Activated T-helper 1 cell treated with anti-CD3 and anti-CD28 coated beads, Interleukin-12 subunit alpha, Interleukin-12 subunit beta, Interleukin-2, Interleukin-4 antibody, amounts not matched to agents 30 ng/mL and 10 ng/mL and 1 ng/mL, durations not matched to agents 14 hours and 24 hours and 36 hours (primary cell): ENCODE measurements at regions not wholly inside any gene's neighbourhood (a gene's known extent, or its start where the extent isn't known, plus 50 kb on each side); places are given as distances from the start of the nearest gene placed in this dataset.
"Not testable (repeated sequence)": the region's sequence is repeated elsewhere in the genome, so short reads cannot be mapped to it uniquely, and the experiment has no call there.

Experiments used
- DNase-seq: peaks from one replicate; pipeline ENCODE4 v3.0.0; 2021; ENCODE audit warnings: low spot score
- H3K27ac Mint-ChIP-seq: one replicate; pipeline ENCODE4 v1.8.0; 2021; ENCODE audit warnings: mild to moderate bottlenecking, mixed read lengths
- H3K27me3 Mint-ChIP-seq: one replicate; pipeline ENCODE4 v1.8.0; 2022; ENCODE audit warnings: mild to moderate bottlenecking, moderate library complexity, mixed read lengths; ENCODE audit not compliant: insufficient read depth
- H3K36me3 Mint-ChIP-seq: one replicate; pipeline ENCODE4 v1.8.0; 2021; ENCODE audit warnings: low read depth, mixed read lengths
- H3K4me1 Mint-ChIP-seq: one replicate; pipeline ENCODE4 v1.8.0; 2021; ENCODE audit warnings: low read depth, mixed read lengths
- H3K4me3 Mint-ChIP-seq: one replicate; pipeline ENCODE4 v1.8.0; 2021; ENCODE audit warnings: mild to moderate bottlenecking, moderate library complexity, mixed read lengths
- H3K9me3 Mint-ChIP-seq: one replicate; pipeline ENCODE4 v1.8.0; 2021; ENCODE audit warnings: mixed read lengths
- intact Hi-C: fragments of 100-400 bp; cut with micrococcal nuclease; formaldehyde crosslinking; loops from one replicate; pipeline ENCODE4 v1.15.1; 2024

GRCh38 chr17:20668868-20669267 lies 89.3 kb downstream of the CDRT15L2 start:
- intact Hi-C loops: not testable (repeated sequence)

GRCh38 chr17:20670506-20670905 lies 91.0 kb downstream of the CDRT15L2 start:
- intact Hi-C loops, H3K27ac Mint-ChIP-seq, H3K4me3 Mint-ChIP-seq, H3K36me3 Mint-ChIP-seq, H3K9me3 Mint-ChIP-seq, H3K4me1 Mint-ChIP-seq, H3K27me3 Mint-ChIP-seq, DNase-seq: not testable (repeated sequence)

More at GRCh38 chr17:20668868-20669267, 89.3 kb downstream of the CDRT15L2 start:
- H3K4me1 Mint-ChIP-seq, H3K36me3 Mint-ChIP-seq, H3K27me3 Mint-ChIP-seq, DNase-seq, H3K4me3 Mint-ChIP-seq, H3K27ac Mint-ChIP-seq, H3K9me3 Mint-ChIP-seq: not testable (repeated sequence)

GRCh38 chr17:20674374-20674773 lies 94.8 kb downstream of the CDRT15L2 start:
- H3K9me3 Mint-ChIP-seq, H3K36me3 Mint-ChIP-seq, H3K27me3 Mint-ChIP-seq, H3K4me3 Mint-ChIP-seq, DNase-seq, H3K27ac Mint-ChIP-seq, H3K4me1 Mint-ChIP-seq, intact Hi-C loops: not testable (repeated sequence)

GRCh38 chr17:20675707-20676106 lies 96.2 kb downstream of the CDRT15L2 start:
- H3K36me3 Mint-ChIP-seq, H3K27me3 Mint-ChIP-seq, intact Hi-C loops, H3K9me3 Mint-ChIP-seq, H3K27ac Mint-ChIP-seq, H3K4me3 Mint-ChIP-seq, H3K4me1 Mint-ChIP-seq, DNase-seq: not testable (repeated sequence)

- intact Hi-C loops, H3K4me3 Mint-ChIP-seq, H3K36me3 Mint-ChIP-seq, H3K9me3 Mint-ChIP-seq, H3K27me3 Mint-ChIP-seq, DNase-seq, H3K27ac Mint-ChIP-seq, H3K4me1 Mint-ChIP-seq: not testable (repeated sequence)
These were observed 97.1 kb downstream of the CDRT15L2 start for GRCh38 chr17:20676656-20677055.

- H3K4me1 Mint-ChIP-seq, DNase-seq, H3K27ac Mint-ChIP-seq, H3K27me3 Mint-ChIP-seq, H3K36me3 Mint-ChIP-seq, intact Hi-C loops, H3K4me3 Mint-ChIP-seq, H3K9me3 Mint-ChIP-seq: not testable (repeated sequence)
These were observed 97.9 kb downstream of the CDRT15L2 start for GRCh38 chr17:20677469-20677868.

GRCh38 chr17:20678424-20678823 lies 98.9 kb downstream of the CDRT15L2 start:
- H3K4me1 Mint-ChIP-seq, H3K4me3 Mint-ChIP-seq, H3K9me3 Mint-ChIP-seq, H3K27me3 Mint-ChIP-seq, intact Hi-C loops, H3K36me3 Mint-ChIP-seq, H3K27ac Mint-ChIP-seq, DNase-seq: not testable (repeated sequence)

GRCh38 chr17:20681746-20682722 lies 102.5 kb downstream of the CDRT15L2 start:
- H3K27me3 Mint-ChIP-seq, H3K9me3 Mint-ChIP-seq, H3K4me3 Mint-ChIP-seq, DNase-seq, H3K4me1 Mint-ChIP-seq, intact Hi-C loops, H3K27ac Mint-ChIP-seq, H3K36me3 Mint-ChIP-seq: not testable (repeated sequence)

- H3K4me1 Mint-ChIP-seq, H3K9me3 Mint-ChIP-seq, intact Hi-C loops, DNase-seq, H3K4me3 Mint-ChIP-seq, H3K27ac Mint-ChIP-seq, H3K27me3 Mint-ChIP-seq, H3K36me3 Mint-ChIP-seq: not testable (repeated sequence)
These were observed 104.2 kb downstream of the CDRT15L2 start for GRCh38 chr17:20683651-20684229.

- H3K36me3 Mint-ChIP-seq, H3K4me1 Mint-ChIP-seq, H3K4me3 Mint-ChIP-seq, H3K27me3 Mint-ChIP-seq, intact Hi-C loops, DNase-seq, H3K9me3 Mint-ChIP-seq, H3K27ac Mint-ChIP-seq: not testable (repeated sequence)
These were observed 105.5 kb downstream of the CDRT15L2 start for GRCh38 chr17:20684975-20685374.

GRCh38 chr17:20687584-20687983 lies 108.1 kb downstream of the CDRT15L2 start:
- not testable (repeated sequence) for H3K9me3 Mint-ChIP-seq, H3K4me1 Mint-ChIP-seq, H3K4me3 Mint-ChIP-seq

GRCh38 chr17:20689170-20689749 lies 109.7 kb downstream of the CDRT15L2 start:
- H3K4me1 Mint-ChIP-seq, DNase-seq, H3K36me3 Mint-ChIP-seq, H3K27ac Mint-ChIP-seq, H3K4me3 Mint-ChIP-seq, H3K9me3 Mint-ChIP-seq, H3K27me3 Mint-ChIP-seq, intact Hi-C loops: not testable (repeated sequence)

More at GRCh38 chr17:20687584-20687983, 108.1 kb downstream of the CDRT15L2 start:
- H3K36me3 Mint-ChIP-seq, H3K27ac Mint-ChIP-seq, intact Hi-C loops, DNase-seq, H3K27me3 Mint-ChIP-seq: not testable (repeated sequence)

GRCh38 chr17:20692706-20693105 lies 113.2 kb downstream of the CDRT15L2 start:
- H3K27ac Mint-ChIP-seq, intact Hi-C loops, DNase-seq, H3K27me3 Mint-ChIP-seq, H3K9me3 Mint-ChIP-seq, H3K36me3 Mint-ChIP-seq, H3K4me3 Mint-ChIP-seq: not testable (repeated sequence)
- H3K4me1 Mint-ChIP-seq: peaks cover 16% of the 10 kb centered on the region
